ENCODE measurements at regions not wholly inside any gene's neighbourhood (a gene's known extent, or its start where the extent isn't known, plus 50 kb on each side); places are given as distances from the start of the nearest gene placed in this dataset.

GRCh38 chr5:8870349-8870958 is 675.4 kb downstream of the SEMA5A start:
- H3K9me3 Mint-ChIP-seq (ENCODE audit: unreplicated experiment): no peaks in the 10 kb centered on the region
- H3K4me3 Mint-ChIP-seq (ENCODE audit: unreplicated experiment): no peak overlapping the region
- no peak for DNase-seq
- H3K4me1 Mint-ChIP-seq (ENCODE audit: low read depth, unreplicated experiment): peaks cover 4% of the 10 kb centered on the region
- no peaks in the 10 kb centered on the region for H3K36me3 Mint-ChIP-seq (ENCODE audit: unreplicated experiment)
- TF ChIP-seq, protein P1, sequence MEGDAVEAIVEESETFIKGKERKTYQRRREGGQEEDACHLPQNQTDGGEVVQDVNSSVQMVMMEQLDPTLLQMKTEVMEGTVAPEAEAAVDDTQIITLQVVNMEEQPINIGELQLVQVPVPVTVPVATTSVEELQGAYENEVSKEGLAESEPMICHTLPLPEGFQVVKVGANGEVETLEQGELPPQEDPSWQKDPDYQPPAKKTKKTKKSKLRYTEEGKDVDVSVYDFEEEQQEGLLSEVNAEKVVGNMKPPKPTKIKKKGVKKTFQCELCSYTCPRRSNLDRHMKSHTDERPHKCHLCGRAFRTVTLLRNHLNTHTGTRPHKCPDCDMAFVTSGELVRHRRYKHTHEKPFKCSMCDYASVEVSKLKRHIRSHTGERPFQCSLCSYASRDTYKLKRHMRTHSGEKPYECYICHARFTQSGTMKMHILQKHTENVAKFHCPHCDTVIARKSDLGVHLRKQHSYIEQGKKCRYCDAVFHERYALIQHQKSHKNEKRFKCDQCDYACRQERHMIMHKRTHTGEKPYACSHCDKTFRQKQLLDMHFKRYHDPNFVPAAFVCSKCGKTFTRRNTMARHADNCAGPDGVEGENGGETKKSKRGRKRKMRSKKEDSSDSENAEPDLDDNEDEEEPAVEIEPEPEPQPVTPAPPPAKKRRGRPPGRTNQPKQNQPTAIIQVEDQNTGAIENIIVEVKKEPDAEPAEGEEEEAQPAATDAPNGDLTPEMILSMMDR (IDR thresholded peaks at IDR 0.05; ENCODE audit: partially characterized antibody, unreplicated experiment): no peak
- no peaks in the 10 kb centered on the region for H3K27me3 Mint-ChIP-seq (ENCODE audit: unreplicated experiment)
- no peak overlapping the region for H3K27ac Mint-ChIP-seq (ENCODE audit: unreplicated experiment)

GRCh38 chr5:8870959-8871355 is 674.9 kb downstream of the SEMA5A start:
- no peak overlapping the region for H3K4me3 Mint-ChIP-seq (ENCODE audit: unreplicated experiment)
- peaks cover 4% of the 10 kb centered on the region for H3K4me1 Mint-ChIP-seq (ENCODE audit: low read depth, unreplicated experiment)
- no peaks in the 10 kb centered on the region for H3K27me3 Mint-ChIP-seq (ENCODE audit: unreplicated experiment)
- DNase-seq: no peak
- no peak overlapping the region for H3K27ac Mint-ChIP-seq (ENCODE audit: unreplicated experiment)
- H3K36me3 Mint-ChIP-seq (ENCODE audit: unreplicated experiment): no peaks in the 10 kb centered on the region
- TF ChIP-seq, protein P1 (IDR thresholded peaks at IDR 0.05; ENCODE audit: partially characterized antibody, unreplicated experiment): no peak
- no peaks in the 10 kb centered on the region for H3K9me3 Mint-ChIP-seq (ENCODE audit: unreplicated experiment)

DNA sequence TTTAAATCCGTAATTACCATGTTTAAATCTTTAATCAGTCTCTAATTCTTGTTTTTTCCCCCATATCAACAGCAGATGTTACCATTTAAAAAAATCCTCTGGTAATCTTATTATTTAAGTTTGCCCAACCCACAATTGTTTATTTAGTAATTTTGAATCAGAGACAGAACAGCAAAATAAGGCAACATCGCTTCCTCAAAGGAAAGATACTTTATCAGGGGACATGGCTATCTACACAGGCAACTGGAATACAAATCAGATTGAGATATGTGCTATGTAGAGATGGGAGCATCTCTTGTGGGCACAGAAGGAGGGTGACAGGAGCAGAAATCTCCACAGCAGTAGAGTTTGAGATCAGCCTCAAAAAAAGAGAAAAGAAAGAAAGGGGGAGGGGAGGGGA is 674.4 kb downstream of the SEMA5A start:
- no peaks in the 10 kb centered on the region for H3K27me3 Mint-ChIP-seq (ENCODE audit: unreplicated experiment)
- no peak overlapping the region for H3K27ac Mint-ChIP-seq (ENCODE audit: unreplicated experiment)
- H3K4me1 Mint-ChIP-seq (ENCODE audit: low read depth, unreplicated experiment): peaks cover 4% of the 10 kb centered on the region
- no peaks in the 10 kb centered on the region for H3K36me3 Mint-ChIP-seq (ENCODE audit: unreplicated experiment)
- H3K4me3 Mint-ChIP-seq (ENCODE audit: unreplicated experiment): no peak overlapping the region
- H3K9me3 Mint-ChIP-seq (ENCODE audit: unreplicated experiment): no peaks in the 10 kb centered on the region
- TF ChIP-seq, protein P1 (IDR thresholded peaks at IDR 0.05; ENCODE audit: partially characterized antibody, unreplicated experiment): no peak
- DNase-seq: no peak

DNA sequence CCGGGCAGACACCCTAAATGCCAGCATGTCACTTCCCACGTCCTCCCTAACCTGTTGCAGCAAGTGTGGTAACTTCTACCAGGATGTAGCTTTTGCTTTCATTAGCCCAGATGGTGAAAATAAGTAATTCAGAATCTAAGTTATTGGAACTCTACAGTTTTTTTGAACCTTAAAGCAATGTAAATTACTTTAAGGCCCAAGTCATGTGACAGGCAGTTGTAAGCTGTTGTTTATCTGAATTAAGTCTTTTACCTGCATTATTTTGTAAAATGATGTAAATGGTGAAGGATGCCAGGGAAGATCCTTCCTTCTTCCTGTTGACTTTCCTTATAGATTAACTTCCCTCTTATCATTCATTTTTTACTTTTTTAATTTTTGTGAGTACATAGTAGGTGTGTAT is 670.2 kb downstream of the SEMA5A start:
- Mint-ChIP-seq H3K4me3 (ENCODE audit: unreplicated experiment) (no peak overlapping the region), H3K4me1 (ENCODE audit: low read depth, unreplicated experiment) (peaks cover under 1% of the 10 kb centered on the region), H3K36me3 (ENCODE audit: unreplicated experiment) (no peaks in the 10 kb centered on the region), H3K27me3 (ENCODE audit: unreplicated experiment) (peaks cover 2% of the 10 kb centered on the region), H3K27ac (ENCODE audit: unreplicated experiment) (no peak overlapping the region), H3K9me3 (ENCODE audit: unreplicated experiment) (no peaks in the 10 kb centered on the region)
- TF ChIP-seq, protein P1 (IDR thresholded peaks at IDR 0.05; ENCODE audit: partially characterized antibody, unreplicated experiment): no peak
- no peak for DNase-seq

GRCh38 chr5:8879248-8879647 is 666.6 kb downstream of the SEMA5A start:
- H3K27me3 Mint-ChIP-seq (ENCODE audit: unreplicated experiment): peaks cover 2% of the 10 kb centered on the region
- no peak overlapping the region for H3K4me3 Mint-ChIP-seq (ENCODE audit: unreplicated experiment)
- H3K9me3 Mint-ChIP-seq (ENCODE audit: unreplicated experiment): no peaks in the 10 kb centered on the region
- H3K4me1 Mint-ChIP-seq (ENCODE audit: low read depth, unreplicated experiment): no peaks in the 10 kb centered on the region
- H3K27ac Mint-ChIP-seq (ENCODE audit: unreplicated experiment): no peak overlapping the region
- TF ChIP-seq, protein P1 (IDR thresholded peaks at IDR 0.05; ENCODE audit: partially characterized antibody, unreplicated experiment): no peak
- H3K36me3 Mint-ChIP-seq (ENCODE audit: unreplicated experiment): no peaks in the 10 kb centered on the region
- no peak for DNase-seq
